Transverse colon (tissue), 4 donors: ENCODE measurements at regions not wholly inside any gene's neighbourhood (a gene's known extent, or its start where the extent isn't known, plus 50 kb on each side); places are given as distances from the start of the nearest gene placed in this dataset.

Experiments used
- DNase-seq: peaks from one replicate; pipeline ENCODE4 v3.0.0-alpha.2; 2019
- H3K27ac ChIP-seq, 4 donors: fragments of 200-600 bp; sonication (generic); 2 replicates each; pipeline ENCODE4 v1.5.1; 2016 to 2018; ENCODE audit warnings: inconsistent platforms in 4 of 4
- H3K27me3 ChIP-seq: fragments of 200-600 bp; sonication (generic); 2 replicates; pipeline ENCODE4 v1.5.1; 2017; ENCODE audit warnings: inconsistent platforms
- H3K36me3 ChIP-seq, 4 donors: fragments of 200-600 bp; sonication (generic); 2 replicates each; pipeline ENCODE4 v1.5.1; 2017 to 2019; ENCODE audit warnings: inconsistent platforms in 4 of 4
- H3K4me1 ChIP-seq, 4 donors: fragments of 200-600 bp; sonication (generic); 2 replicates each; pipeline ENCODE4 v1.5.1; 2017 to 2020; ENCODE audit warnings: inconsistent platforms in 4 of 4
- H3K4me3 ChIP-seq, 4 donors: fragments of 200-600 bp; sonication (generic); 1 replicate in 1 of 4; 2 replicates in 3 of 4; pipeline versions ENCODE4 v1.5.1 to v1.6.1; 2017 to 2019; ENCODE audit warnings: inconsistent platforms in 4 of 4
- H3K9me3 ChIP-seq, 2 donors: fragments of 200-600 bp; sonication (generic); 2 replicates each; pipeline ENCODE4 v1.5.1; 2017 to 2019; ENCODE audit warnings: inconsistent platforms in 2 of 2
- CTCF ChIP-seq, 5 experiments: fragments of 200-600 bp in 3 of 5; fragments of 450-650 bp in 2 of 5; sonication (generic) in 3 of 5; IDR thresholded peaks; 1 replicate in 2 of 5; 2 replicates in 3 of 5; pipeline ENCODE4 v1.5.1; 2016 to 2017; ENCODE audit warnings: antibody characterized with exemption in 5 of 5, inconsistent platforms in 3 of 5, mild to moderate bottlenecking in 2 of 5, moderate library complexity in 1 of 5
- EP300 ChIP-seq: sonication (generic); formaldehyde crosslinking; IDR thresholded peaks from one replicate; pipeline ENCODE4 v1.6.1; 2017; ENCODE audit warnings: antibody characterized with exemption, low read depth
- POLR2A ChIP-seq: fragments of 450-650 bp; IDR thresholded peaks from one replicate; pipeline ENCODE4 v1.6.1; 2016; ENCODE audit warnings: antibody characterized with exemption, mild to moderate bottlenecking, moderate library complexity
- POLR2AphosphoS5 ChIP-seq, 3 donors: sonication (generic); formaldehyde crosslinking; IDR thresholded peaks; one replicate each; pipeline ENCODE4 v1.6.1; 2016; ENCODE audit warnings: antibody characterized with exemption in 3 of 3
- WGBS, 2 donors: methylation state at CpG; one replicate each; pipeline ENCODE4 v1.1.5; 2018; ENCODE audit warnings: low coverage in 1 of 2; 5-methylcytosine and 5-hydroxymethylcytosine counted together
- in situ Hi-C, 4 donors: fragments of 200-750 bp; cut with MboI; loops; one replicate each; pipeline versions ENCODE4 v1.15.0 to v1.15.1; 2017; ENCODE audit warnings: low sequenced_read_pairs in 3 of 4, low pct_ligation_motif_present in 1 of 4, low pct_unique_long_range_greater_than_20kb in 1 of 4
- intact Hi-C: fragments of 100-400 bp; cut with DNase I; formaldehyde crosslinking; loops from one replicate; pipeline ENCODE4 v1.15.1; 2023; ENCODE audit warnings: low total_unique reads

- WGBS, 2 donors, result 18 to 38% methylated on average over 3 to 16 of the region's 16 CpGs
- no peaks in the 10 kb centered on the region for H3K36me3 ChIP-seq
- no peaks in the 10 kb centered on the region for H3K27me3 ChIP-seq
- in situ Hi-C loops, result no loop called here
- no peaks in the 10 kb centered on the region for H3K9me3 ChIP-seq
- no peak overlapping the region for H3K4me3 ChIP-seq
- TF ChIP-seq CTCF (IDR thresholded peaks at IDR 0.05), result no peak
- no peak for TF ChIP-seq EP300
- no peak for TF ChIP-seq POLR2AphosphoS5 (IDR thresholded peaks at IDR 0.05)
- no peak for TF ChIP-seq POLR2A
- H3K4me1 ChIP-seq, result peaks cover 0 to 12% (median 4%) of the 10 kb centered on the region in 4 donors
- H3K27ac ChIP-seq, result peak overlapping the region in 2 of 4 donors; percentile 32 to 45
- intact Hi-C loops, result loop anchor here (1.0 kb wide), 1 partner anchor 23 kb away; no protein-coding TSS in a partner anchor
- DNase-seq, result no peak
These were observed 63.8 kb upstream of the BZW1 start for GRCh38 chr2:200747668-200748618.

GRCh38 chr2:200748779-200749178, 62.9 kb upstream of the BZW1 start:
- in situ Hi-C loops (no loop called here), intact Hi-C loops (loop anchor here (1.0 kb wide), 1 partner anchor 23 kb away; no protein-coding TSS in a partner anchor)
- no peak for DNase-seq
- Histone ChIP-seq H3K27ac (no peak overlapping the region), H3K9me3 (no peaks in the 10 kb centered on the region), H3K36me3 (no peaks in the 10 kb centered on the region), H3K4me3 (no peak overlapping the region), H3K27me3 (no peaks in the 10 kb centered on the region), H3K4me1 (peaks cover 0 to 15% (median 7%) of the 10 kb centered on the region in 4 donors)
- WGBS, 2 donors, result 79% methylated on average over 4 of the region's 4 CpGs; no CpG with 5 or more reads in 1 of the 2 donors
- TF ChIP-seq POLR2AphosphoS5 (IDR thresholded peaks at IDR 0.05) (no peak), EP300 (no peak), CTCF (IDR thresholded peaks at IDR 0.05) (no peak), POLR2A (no peak)

- no peaks in the 10 kb centered on the region for H3K27me3 ChIP-seq
- H3K9me3 ChIP-seq, result no peaks in the 10 kb centered on the region
- 83 to 94% methylated on average over 1 to 4 of the region's 4 CpGs for WGBS, 2 donors
- H3K4me3 ChIP-seq, result no peak overlapping the region
- no peak overlapping the region for H3K27ac ChIP-seq
- no peak for TF ChIP-seq POLR2A
- no peak for TF ChIP-seq CTCF (IDR thresholded peaks at IDR 0.05)
- TF ChIP-seq POLR2AphosphoS5 (IDR thresholded peaks at IDR 0.05), result no peak
- TF ChIP-seq EP300, result no peak
- intact Hi-C loops, result no loop called here
- no peaks in the 10 kb centered on the region for H3K36me3 ChIP-seq
- peaks cover 0 to 19% (median 8%) of the 10 kb centered on the region in 4 donors for H3K4me1 ChIP-seq
- in situ Hi-C loops, result no loop called here
- DNase-seq, result no peak
These were observed 61.9 kb upstream of the BZW1 start for GRCh38 chr2:200749631-200750322.

- Histone ChIP-seq H3K27me3 (no peaks in the 10 kb centered on the region), H3K4me1 (peaks cover 0 to 19% (median 8%) of the 10 kb centered on the region in 4 donors), H3K27ac (no peak overlapping the region), H3K9me3 (no peaks in the 10 kb centered on the region), H3K36me3 (no peaks in the 10 kb centered on the region), H3K4me3 (no peak overlapping the region)
- intact Hi-C loops (no loop called here), in situ Hi-C loops (no loop called here)
- TF ChIP-seq POLR2A, result no peak
- no peak for TF ChIP-seq EP300
- no peak for TF ChIP-seq POLR2AphosphoS5 (IDR thresholded peaks at IDR 0.05)
- TF ChIP-seq CTCF (IDR thresholded peaks at IDR 0.05), result no peak
- DNase-seq, result no peak
- 86 to 87% methylated on average over 1 to 6 of the region's 6 CpGs for WGBS, 2 donors
These were observed 61.3 kb upstream of the BZW1 start for GRCh38 chr2:200750323-200750910.
